H1 (cell line): ENCODE measurements at regions not wholly inside any gene's neighbourhood (a gene's known extent, or its start where the extent isn't known, plus 50 kb on each side); places are given as distances from the start of the nearest gene placed in this dataset.

Source experiments
- CTCF ChIA-PET: fragments of 300-600 bp; sonication (Branson Sonifier 250); formaldehyde crosslinking; loops from one replicate; lab custom pipeline; 2021; ENCODE audit not compliant: partially characterized antibody; lab: Charles Lee
- POLR2A ChIA-PET: fragments of 300-600 bp; sonication (Branson Sonifier 250); formaldehyde crosslinking; loops from one replicate; lab custom pipeline; 2021; ENCODE audit warnings: inconsistent platforms; ENCODE audit not compliant: partially characterized antibody; lab: Charles Lee
- DNase-seq, 2 experiments: peaks; one replicate each; pipeline versions ENCODE4 v3.0.0 to v3.0.0-alpha.2; 2010 to 2022; ENCODE audit warnings: low spot score in 2 of 2, low read depth in 1 of 2, mixed read lengths in 1 of 2
- FAIRE-seq: peaks from 2 replicates; lab custom pipeline; 2011; peaks lifted over from hg19 to GRCh38; lab: Jason Lieb, UNC
- H2AFZ ChIP-seq: 2 replicates; pipeline ENCODE4 v1.8.1; 2012; ENCODE audit warnings: low read length, inconsistent platforms
- H2AK5ac ChIP-seq: 2 replicates; pipeline ENCODE4 v1.6.1; 2013; ENCODE audit warnings: low read depth, low read length
- H2BK120ac ChIP-seq: replicated peaks from 2 replicates; pipeline ENCODE3; 2013; ENCODE audit warnings: low read depth, low read length, inconsistent platforms
- H2BK12ac ChIP-seq: 2 replicates; pipeline ENCODE4 v1.6.1; 2013; ENCODE audit warnings: low read depth, low read length
- H2BK15ac ChIP-seq: 2 replicates; pipeline ENCODE4 v1.6.1; 2013; ENCODE audit warnings: low read length
- H2BK20ac ChIP-seq: 2 replicates; pipeline ENCODE4 v1.6.1; 2013; ENCODE audit warnings: low read length
- H2BK5ac ChIP-seq: 2 replicates; pipeline ENCODE4 v1.6.1; 2013; ENCODE audit warnings: low read depth, low read length
- H3K14ac ChIP-seq: 2 replicates; pipeline ENCODE4 v1.6.1; 2013; ENCODE audit warnings: inconsistent platforms; ENCODE audit not compliant: insufficient read length
- H3K18ac ChIP-seq: 2 replicates; pipeline ENCODE4 v1.6.1; 2013; ENCODE audit warnings: low read length; ENCODE audit errors: extremely low read depth
- H3K23ac ChIP-seq: 2 replicates; pipeline ENCODE4 v1.6.1; 2013; ENCODE audit warnings: inconsistent platforms; ENCODE audit not compliant: insufficient read length
- H3K23me2 ChIP-seq: 2 replicates; pipeline ENCODE4 v1.6.1; 2013; ENCODE audit warnings: low read depth, low read length
- H3K27ac ChIP-seq: 2 replicates; pipeline ENCODE4 v1.6.1; 2011; ENCODE audit warnings: low read depth, low read length, inconsistent platforms
- H3K27me3 ChIP-seq, 4 experiments: replicated peaks in 1 of 4; 1 replicate in 1 of 4; 2 replicates in 3 of 4; pipeline versions ENCODE4 v1.6.1 to v1.8.1; 2011 to 2013; ENCODE audit warnings: low read length in 3 of 4, mild to moderate bottlenecking in 3 of 4, inconsistent platforms in 2 of 4, mixed read lengths in 2 of 4, moderate library complexity in 1 of 4; ENCODE audit not compliant: control insufficient read depth in 3 of 4, insufficient read depth in 3 of 4; ENCODE audit errors: extremely low read depth in 1 of 4
- H3K36me3 ChIP-seq, 4 experiments: 2 replicates each; pipeline versions ENCODE4 v1.6.1 to v1.8.1; 2011 to 2013; ENCODE audit warnings: mild to moderate bottlenecking in 4 of 4, low read length in 3 of 4, moderate library complexity in 2 of 4, control low read depth in 1 of 4, inconsistent platforms in 1 of 4; ENCODE audit not compliant: insufficient read depth in 4 of 4, control insufficient read depth in 2 of 4
- H3K4ac ChIP-seq: replicated peaks from 2 replicates; pipeline ENCODE3; 2013; ENCODE audit warnings: low read length, low read depth, mixed read lengths, inconsistent platforms; ENCODE audit not compliant: insufficient read length
- H3K4me1 ChIP-seq, 4 experiments: replicated peaks in 1 of 4; 1 replicate in 1 of 4; 2 replicates in 3 of 4; pipeline versions ENCODE4 v1.6.1 to v1.8.1; 2011 to 2013; ENCODE audit warnings: low read length in 3 of 4, inconsistent platforms in 2 of 4, mixed read lengths in 1 of 4; ENCODE audit not compliant: insufficient read depth in 4 of 4, control insufficient read depth in 3 of 4
- H3K4me2 ChIP-seq, 2 experiments: 2 replicates each; pipeline versions ENCODE4 v1.6.1 to v1.8.1; 2011 to 2013; ENCODE audit warnings: low read depth in 2 of 2, low read length in 2 of 2, control low read depth in 1 of 2, inconsistent platforms in 1 of 2, mild to moderate bottlenecking in 1 of 2; ENCODE audit not compliant: insufficient read depth in 1 of 2
- H3K4me3 ChIP-seq, 4 experiments: fragments of 200-600, 300-600 bp in 1 of 4; sonication (generic), shearing (Covaris generic), sonication (Bioruptor Twin) in 1 of 4; 2 replicates each; pipeline versions ENCODE4 v1.5.1 to v1.8.1; 2011 to 2016; ENCODE audit warnings: low read length in 4 of 4, low read depth in 3 of 4, control low read depth in 2 of 4, inconsistent platforms in 2 of 4, mild to moderate bottlenecking in 2 of 4, mixed read lengths in 1 of 4, moderate library complexity in 1 of 4; ENCODE audit not compliant: insufficient read depth in 2 of 4; ENCODE audit errors: extremely low read depth in 1 of 4
- H3K56ac ChIP-seq: replicated peaks from 2 replicates; pipeline ENCODE3; 2013; ENCODE audit warnings: low read depth, mild to moderate bottlenecking, mixed read lengths, low read length, inconsistent platforms; ENCODE audit not compliant: insufficient read length
- H3K79me1 ChIP-seq: 2 replicates; pipeline ENCODE4 v1.6.1; 2013; ENCODE audit warnings: low read depth, low read length, control low read depth
- H3K79me2 ChIP-seq, 2 experiments: 2 replicates each; pipeline versions ENCODE4 v1.6.1 to v1.8.1; 2012 to 2013; ENCODE audit warnings: low read length in 2 of 2, mild to moderate bottlenecking in 2 of 2, inconsistent platforms in 1 of 2; ENCODE audit not compliant: insufficient read depth in 2 of 2, control insufficient read depth in 1 of 2
- H3K9ac ChIP-seq, 4 experiments: replicated peaks in 1 of 4; 1 replicate in 1 of 4; 2 replicates in 3 of 4; pipeline versions ENCODE4 v1.6.1 to v1.8.1; 2011 to 2013; ENCODE audit warnings: low read depth in 3 of 4, low read length in 3 of 4, control low read depth in 2 of 4, mild to moderate bottlenecking in 2 of 4, moderate library complexity in 2 of 4, inconsistent platforms in 1 of 4; ENCODE audit errors: extremely low read depth in 1 of 4
- H3K9me3 ChIP-seq, 2 experiments: 2 replicates each; pipeline versions ENCODE4 v1.6.1 to v1.8.1; 2012 to 2013; ENCODE audit warnings: mild to moderate bottlenecking in 2 of 2, moderate library complexity in 2 of 2, control low read depth in 1 of 2, inconsistent platforms in 1 of 2, low read depth in 1 of 2, low read length in 1 of 2, mixed read lengths in 1 of 2; ENCODE audit not compliant: insufficient read depth in 2 of 2
- H4K20me1 ChIP-seq, 2 experiments: replicated peaks in 1 of 2; 2 replicates each; pipeline versions ENCODE3 to v1.8.1; 2011 to 2013; ENCODE audit warnings: inconsistent platforms in 2 of 2, low read length in 2 of 2, mild to moderate bottlenecking in 1 of 2; ENCODE audit not compliant: insufficient read depth in 2 of 2, control insufficient read depth in 1 of 2
- H4K5ac ChIP-seq: 2 replicates; pipeline ENCODE4 v1.6.1; 2013; ENCODE audit warnings: low read length, low read depth, mixed read lengths, inconsistent platforms; ENCODE audit not compliant: insufficient read length
- H4K8ac ChIP-seq: 2 replicates; pipeline ENCODE4 v1.8.0; 2013; ENCODE audit warnings: mild to moderate bottlenecking, moderate library complexity, low read length, inconsistent platforms; ENCODE audit not compliant: insufficient read depth; ENCODE audit errors: extremely low read depth
- H4K91ac ChIP-seq: replicated peaks from 2 replicates; pipeline ENCODE3; 2013; ENCODE audit warnings: low read length, mixed read lengths, inconsistent platforms; ENCODE audit not compliant: insufficient read length
- ASH2L ChIP-seq: fragments of 200-600, 300-600 bp; sonication (generic); IDR thresholded peaks from one replicate; pipeline ENCODE4 v1.7.1; 2017; ENCODE audit warnings: low read length
- CBX5 ChIP-seq: fragments of 300-800, 300-1000 bp; sonication (generic); IDR thresholded peaks from 2 replicates; pipeline ENCODE4 v1.7.1; 2016; ENCODE audit warnings: antibody characterized with exemption, low read length, low read depth
- CREB1 ChIP-seq: IDR thresholded peaks from 2 replicates; pipeline ENCODE4 v1.6.1; 2012; ENCODE audit warnings: inconsistent platforms
- CTBP2 ChIP-seq: IDR thresholded peaks from 2 replicates; pipeline ENCODE4 v1.7.0; 2011; ENCODE audit warnings: borderline replicate concordance, mild to moderate bottlenecking, moderate library complexity, mixed read lengths, low read length; ENCODE audit not compliant: insufficient read depth, insufficient read length
- EP300 ChIP-seq, 2 experiments: IDR thresholded peaks; 1 replicate in 1 of 2; 2 replicates in 1 of 2; pipeline ENCODE4 v1.6.1; 2011 to 2012; ENCODE audit warnings: low read depth in 2 of 2, low read length in 2 of 2, mild to moderate bottlenecking in 2 of 2, borderline replicate concordance in 1 of 2, inconsistent platforms in 1 of 2, moderate library complexity in 1 of 2
- FOSL1 ChIP-seq: IDR thresholded peaks from 2 replicates; pipeline ENCODE4 v1.6.1; 2011; ENCODE audit warnings: mild to moderate bottlenecking, low read depth, low read length, moderate library complexity; ENCODE audit not compliant: insufficient read depth
- HDAC6 ChIP-seq: IDR thresholded peaks from one replicate; pipeline ENCODE4 v1.7.1; 2012; ENCODE audit warnings: low read depth, mild to moderate bottlenecking, inconsistent platforms, low read length, moderate library complexity
- KDM1A ChIP-seq: fragments of 200-600, 300-600 bp; sonication (generic); IDR thresholded peaks from 2 replicates; pipeline ENCODE4 v1.7.1; 2016; ENCODE audit warnings: mild to moderate bottlenecking, low read length, borderline replicate concordance
- PHF8 ChIP-seq: fragments of 200-600 bp; sonication (generic); conservative IDR thresholded peaks from 2 replicates; pipeline ENCODE4 v1.7.1; 2012; ENCODE audit warnings: low read depth, mild to moderate bottlenecking, inconsistent platforms, low read length, moderate library complexity
- POLR2AphosphoS5 ChIP-seq: IDR thresholded peaks from 2 replicates; pipeline ENCODE4 v1.6.1; 2011; ENCODE audit warnings: low read depth, low read length
- SIRT6 ChIP-seq: IDR thresholded peaks from one replicate; pipeline ENCODE4 v1.7.1; 2012; ENCODE audit warnings: low read length, inconsistent platforms
- SRF ChIP-seq: IDR thresholded peaks from 2 replicates; pipeline ENCODE4 v1.6.1; 2011; ENCODE audit warnings: mild to moderate bottlenecking, low read depth, low read length, moderate library complexity
- TAF7 ChIP-seq: optimal IDR thresholded peaks from 2 replicates; pipeline ENCODE3; 2011; ENCODE audit warnings: low read depth, mild to moderate bottlenecking, inconsistent platforms, low read length, moderate library complexity, borderline replicate concordance
- TEAD4 ChIP-seq: IDR thresholded peaks from 2 replicates; pipeline ENCODE4 v1.6.1; 2012; ENCODE audit warnings: low read depth, low read length, inconsistent platforms, mixed read lengths
- WGBS, 2 experiments: shearing (Covaris generic) in 1 of 2; methylation state at CpG; one replicate each; pipeline versions ENCODE4 v1.1.6 to v1.1.7; 2013 to 2015; ENCODE audit warnings: low lambda C conversion rate in 2 of 2, mixed read lengths in 2 of 2, inconsistent platforms in 1 of 2, low coverage in 1 of 2, missing lambda C conversion rate in 1 of 2; ENCODE audit not compliant: insufficient replicate concordance in 2 of 2, insufficient coverage in 1 of 2, insufficient read length in 1 of 2; ENCODE audit errors: extremely low coverage in 1 of 2, missing lambda C conversion rate in 1 of 2; 5-methylcytosine and 5-hydroxymethylcytosine counted together
- TF ChIP-seq, protein P1 (sequence below): IDR thresholded peaks from 2 replicates; pipeline ENCODE4 v1.6.1; 2012; ENCODE audit warnings: inconsistent platforms

GRCh38 chr21:28690196-28690595 is 302.5 kb downstream of the LTN1 start:
- H2BK12ac ChIP-seq: no peak overlapping the region
- no peak overlapping the region for H2BK120ac ChIP-seq
- H3K27me3 ChIP-seq: no peaks in the 10 kb centered on the region
- no peak overlapping the region for H3K23ac ChIP-seq
- H3K79me2 ChIP-seq: no peaks in the 10 kb centered on the region
- H4K5ac ChIP-seq: no peak overlapping the region
- H3K14ac ChIP-seq: no peak overlapping the region
- FAIRE-seq: no peak
- WGBS, 2 experiments: 100% methylated on average over 1 of the region's 1 CpG; no CpG with 5 or more reads in 1 of the 2 experiments
- H3K18ac ChIP-seq: no peak overlapping the region
- DNase-seq: no peak
- no peaks in the 10 kb centered on the region for H4K20me1 ChIP-seq
- no peak overlapping the region for H3K4ac ChIP-seq
- H2BK5ac ChIP-seq: no peak overlapping the region
- no peak overlapping the region for H3K4me2 ChIP-seq
- H2AK5ac ChIP-seq: no peak overlapping the region
- no peak overlapping the region for H3K4me3 ChIP-seq
- H2BK15ac ChIP-seq: no peak overlapping the region
- H3K36me3 ChIP-seq: no peaks in the 10 kb centered on the region
- H2BK20ac ChIP-seq: no peak overlapping the region
- POLR2A ChIA-PET: no interaction called here
- H4K8ac ChIP-seq: no peak overlapping the region
- no peaks in the 10 kb centered on the region; a peak in 1 of 7 replicates for H3K4me1 ChIP-seq
- H3K56ac ChIP-seq: no peak overlapping the region
- H3K9me3 ChIP-seq: no peaks in the 10 kb centered on the region
- no peaks in the 10 kb centered on the region for H3K23me2 ChIP-seq
- CTCF ChIA-PET: interaction anchor here (1.0 kb wide), 1 partner anchor 108 kb away, joined by 3 read pairs; no protein-coding TSS in a partner anchor
- H3K79me1 ChIP-seq: no peaks in the 10 kb centered on the region
- H3K27ac ChIP-seq: no peak overlapping the region
- no peak overlapping the region for H3K9ac ChIP-seq
- H2AFZ ChIP-seq: no peak overlapping the region
- H4K91ac ChIP-seq: no peak overlapping the region
- no peak for TF ChIP-seq TAF7
- TF ChIP-seq EP300 (IDR thresholded peaks at IDR 0.05; ENCODE audit: borderline replicate concordance in 1 of 2, low read depth in 2 of 2, low read length in 2 of 2): no peak
- no peak for TF ChIP-seq CTBP2
- TF ChIP-seq TEAD4: no peak
- TF ChIP-seq POLR2AphosphoS5: no peak
- no peak for TF ChIP-seq CREB1
- no peak for TF ChIP-seq ASH2L
- TF ChIP-seq HDAC6: no peak
- TF ChIP-seq PHF8: no peak
- no peak for TF ChIP-seq KDM1A
- no peak for TF ChIP-seq CBX5
- no peak for TF ChIP-seq SRF
- TF ChIP-seq, protein P1, sequence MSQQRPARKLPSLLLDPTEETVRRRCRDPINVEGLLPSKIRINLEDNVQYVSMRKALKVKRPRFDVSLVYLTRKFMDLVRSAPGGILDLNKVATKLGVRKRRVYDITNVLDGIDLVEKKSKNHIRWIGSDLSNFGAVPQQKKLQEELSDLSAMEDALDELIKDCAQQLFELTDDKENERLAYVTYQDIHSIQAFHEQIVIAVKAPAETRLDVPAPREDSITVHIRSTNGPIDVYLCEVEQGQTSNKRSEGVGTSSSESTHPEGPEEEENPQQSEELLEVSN: no peak
- no peak for TF ChIP-seq FOSL1
- no peak for TF ChIP-seq SIRT6
